ENCODE measurements at regions not wholly inside any gene's neighbourhood (a gene's known extent, or its start where the extent isn't known, plus 50 kb on each side); places are given as distances from the start of the nearest gene placed in this dataset.

DNA sequence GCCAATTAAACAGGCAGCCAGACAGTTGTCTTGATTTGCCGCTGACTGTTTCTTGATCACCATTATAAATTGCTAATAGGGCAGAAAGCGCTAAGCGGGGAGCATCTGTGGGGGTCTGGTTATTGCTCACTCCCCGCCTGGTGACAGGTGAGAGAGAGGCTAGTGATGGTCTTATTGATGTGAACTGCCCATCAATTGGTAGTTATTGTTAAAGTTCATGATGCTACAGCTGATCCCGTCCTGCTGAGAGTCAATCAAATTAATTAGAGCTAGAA lies 148.5 kb downstream of the LNPK start:
- Histone ChIP-seq H4K5ac (ENCODE audit: insufficient read length, low read depth, low read length) (no peak overlapping the region), H3K23ac (ENCODE audit: insufficient read length) (no peak overlapping the region), H2BK120ac (replicated peaks; ENCODE audit: low read depth, low read length) (no peak overlapping the region), H2AK5ac (ENCODE audit: low read depth, low read length) (no peak overlapping the region), H3K4me2 (ENCODE audit: insufficient read depth in 1 of 2, low read depth in 2 of 2, low read length in 2 of 2) (peak overlapping the region; percentile 2 to 23; a peak in 2 of 4 replicates), H3K56ac (replicated peaks; ENCODE audit: insufficient read length, low read depth, low read length) (no peak overlapping the region), H2BK20ac (ENCODE audit: low read length) (no peak overlapping the region), H2BK15ac (ENCODE audit: low read length) (no peak overlapping the region), H3K79me2 (ENCODE audit: control insufficient read depth in 1 of 2, insufficient read depth in 2 of 2, low read length in 2 of 2) (no peaks in the 10 kb centered on the region), H2BK5ac (ENCODE audit: low read depth, low read length) (no peak overlapping the region), H4K91ac (replicated peaks; ENCODE audit: insufficient read length, low read length) (no peak overlapping the region), H3K23me2 (ENCODE audit: low read depth, low read length) (no peaks in the 10 kb centered on the region), H3K4me3 (ENCODE audit: extremely low read depth in 1 of 4, insufficient read depth in 2 of 4, low read depth in 3 of 4, low read length in 4 of 4) (no peak overlapping the region), H3K18ac (ENCODE audit: extremely low read depth, low read length) (no peak overlapping the region), H3K9ac (replicated peaks in 1 of 4; ENCODE audit: extremely low read depth in 1 of 4, low read depth in 3 of 4, low read length in 3 of 4) (no peak overlapping the region), H3K4me1 (replicated peaks in 1 of 4; ENCODE audit: control insufficient read depth in 3 of 4, insufficient read depth in 4 of 4, low read length in 3 of 4) (peaks cover 0 to 14% (median 8%) of the 10 kb centered on the region in 4 experiments; a peak in 4 of 7 replicates), H3K36me3 (ENCODE audit: control insufficient read depth in 2 of 4, insufficient read depth in 4 of 4, low read length in 3 of 4) (no peaks in the 10 kb centered on the region), H2BK12ac (ENCODE audit: low read depth, low read length) (no peak overlapping the region), H3K27me3 (replicated peaks in 1 of 4; ENCODE audit: control insufficient read depth in 3 of 4, extremely low read depth in 1 of 4, insufficient read depth in 3 of 4, low read length in 3 of 4) (no peaks in the 10 kb centered on the region), H3K14ac (ENCODE audit: insufficient read length) (no peak overlapping the region), H2AFZ (ENCODE audit: low read length) (no peak overlapping the region), H3K4ac (replicated peaks; ENCODE audit: insufficient read length, low read depth, low read length) (no peak overlapping the region), H3K9me3 (ENCODE audit: insufficient read depth in 2 of 2, low read depth in 1 of 2, low read length in 1 of 2) (no peaks in the 10 kb centered on the region), H4K20me1 (replicated peaks in 1 of 2; ENCODE audit: control insufficient read depth in 1 of 2, insufficient read depth in 2 of 2, low read length in 2 of 2) (no peaks in the 10 kb centered on the region), H4K8ac (ENCODE audit: extremely low read depth, insufficient read depth, low read length) (no peak overlapping the region), H3K27ac (ENCODE audit: low read depth, low read length) (no peak overlapping the region), H3K79me1 (ENCODE audit: low read depth, low read length) (no peaks in the 10 kb centered on the region)
- ChIA-PET CTCF (ENCODE audit: partially characterized antibody) (interaction anchor here (0.6 to 2.2 kb wide), 5 partner anchors 8 to 192 kb away, joined by 3 to 6 read pairs (median 3); no protein-coding TSS in a partner anchor), POLR2A (ENCODE audit: partially characterized antibody) (no interaction called here)
- 80% methylated on average over 5 of the region's 5 CpGs; no CpG with 5 or more reads in 1 of the 2 experiments for WGBS, 2 experiments (ENCODE audit: extremely low coverage in 1 of 2, insufficient coverage in 1 of 2, insufficient read length in 1 of 2, insufficient replicate concordance in 2 of 2, low coverage in 1 of 2, low lambda C conversion rate in 2 of 2, missing lambda C conversion rate in 1 of 2)
- DNase-seq (ENCODE audit: low read depth in 1 of 2, low spot score in 2 of 2) = no peak
- no peak for FAIRE-seq
- TF ChIP-seq ZNF274 (IDR thresholded peaks at IDR 0.05; ENCODE audit: borderline replicate concordance, extremely low read depth, low read length) (no peak), TAF7 (optimal IDR thresholded peaks at IDR 0.05; ENCODE audit: borderline replicate concordance, low read depth, low read length) (no peak), PHF8 (conservative IDR thresholded peaks at IDR 0.05; ENCODE audit: low read depth, low read length) (no peak), EP300 (IDR thresholded peaks at IDR 0.05; ENCODE audit: borderline replicate concordance in 1 of 2, low read depth in 2 of 2, low read length in 2 of 2) (no peak), TAF1 (IDR thresholded peaks at IDR 0.05; ENCODE audit: low read depth, low read length) (no peak), SP2 (IDR thresholded peaks at IDR 0.05; ENCODE audit: low read length) (no peak), TBP (IDR thresholded peaks at IDR 0.05; ENCODE audit: low read depth, low read length) (no peak), EGR1 (IDR thresholded peaks at IDR 0.05; ENCODE audit: borderline replicate concordance, low read depth, low read length) (no peak), TCF12 (IDR thresholded peaks at IDR 0.05; ENCODE audit: low read depth, low read length) (no peak), CREB1 (IDR thresholded peaks at IDR 0.05) (no peak), RNF2 (IDR thresholded peaks at IDR 0.05; ENCODE audit: borderline replicate concordance, low read depth, low read length, missing control alignments, poor library complexity, severe bottlenecking) (no peak), POLR2AphosphoS5 (IDR thresholded peaks at IDR 0.05; ENCODE audit: low read depth, low read length) (no peak), POLR2A (IDR thresholded peaks at IDR 0.05; ENCODE audit: control extremely low read depth in 1 of 2, low read depth in 2 of 2, low read length in 2 of 2) (no peak), SIX5 (IDR thresholded peaks at IDR 0.05; ENCODE audit: low read depth, low read length) (no peak), MAFK (IDR thresholded peaks at IDR 0.05; ENCODE audit: low read depth, low read length) (no peak)
- TF ChIP-seq, protein P1, sequence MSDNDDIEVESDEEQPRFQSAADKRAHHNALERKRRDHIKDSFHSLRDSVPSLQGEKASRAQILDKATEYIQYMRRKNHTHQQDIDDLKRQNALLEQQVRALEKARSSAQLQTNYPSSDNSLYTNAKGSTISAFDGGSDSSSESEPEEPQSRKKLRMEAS (IDR thresholded peaks at IDR 0.05) = no peak

Measured in H1 (cell line).